Stomach (tissue), 8 donors: ENCODE measurements at regions not wholly inside any gene's neighbourhood (a gene's known extent, or its start where the extent isn't known, plus 50 kb on each side); places are given as distances from the start of the nearest gene placed in this dataset.

Experiments
- DNase-seq, 2 donors: peaks; one replicate each; pipeline versions ENCODE4 v3.0.0 to v3.0.0-alpha.2; 2013 to 2019
- H3K27ac ChIP-seq, 5 donors: fragments of 200-600 bp in 4 of 5; sonication (generic) in 4 of 5; one replicate each; pipeline ENCODE4 v1.5.1; 2013 to 2019; ENCODE audit warnings: mild to moderate bottlenecking in 1 of 5, moderate library complexity in 1 of 5
- H3K27me3 ChIP-seq, 3 donors: fragments of 200-600 bp; sonication (generic); one replicate each; pipeline ENCODE4 v1.5.1; 2017 to 2019; ENCODE audit warnings: mixed run types in 1 of 3
- H3K36me3 ChIP-seq, 4 donors: fragments of 200-600 bp; sonication (generic); 1 replicate in 3 of 4; 2 replicates in 1 of 4; pipeline ENCODE4 v1.5.1; 2016 to 2019
- H3K4me1 ChIP-seq, 4 donors: fragments of 200-600 bp; sonication (generic); one replicate each; pipeline ENCODE4 v1.5.1; 2016 to 2019
- H3K4me3 ChIP-seq, 4 donors: fragments of 200-600 bp; sonication (generic) in 3 of 4; one replicate each; pipeline ENCODE4 v1.5.1; 2016 to 2019; ENCODE audit warnings: mild to moderate bottlenecking in 1 of 4
- H3K9me3 ChIP-seq, 4 donors: fragments of 200-600 bp; sonication (generic); one replicate each; pipeline ENCODE4 v1.5.1; 2016 to 2019
- EP300 ChIP-seq: sonication (generic); formaldehyde crosslinking; IDR thresholded peaks from one replicate; pipeline ENCODE4 v1.6.1; 2017; ENCODE audit warnings: antibody characterized with exemption
- POLR2A ChIP-seq, 4 donors: fragments of 450-650 bp; IDR thresholded peaks; one replicate each; pipeline ENCODE4 v1.6.1; 2016; ENCODE audit warnings: antibody characterized with exemption in 4 of 4, control low read depth in 2 of 4, mild to moderate bottlenecking in 1 of 4, moderate library complexity in 1 of 4
- POLR2AphosphoS5 ChIP-seq, 3 donors: sonication (generic); formaldehyde crosslinking; IDR thresholded peaks; one replicate each; pipeline ENCODE4 v1.6.1; 2016; ENCODE audit warnings: antibody characterized with exemption in 3 of 3
- WGBS, 5 donors: extraction: QIAGEN DNeasy Blood & Tissue Kit in 3 of 5; methylation state at CpG; one replicate each; pipeline versions ENCODE4 v1.1.5 to v1.1.7; 2013 to 2018; 5-methylcytosine and 5-hydroxymethylcytosine counted together
- intact Hi-C: fragments of 100-400 bp; cut with DNase I; formaldehyde crosslinking; loops from one replicate; pipeline ENCODE4 v1.15.1; 2023; ENCODE audit warnings: low total_unique reads
- TF ChIP-seq, protein P1 (sequence below), 7 experiments: fragments of 450-650 bp in 4 of 7; fragments of 200-600 bp in 3 of 7; sonication (generic) in 3 of 7; IDR thresholded peaks; one replicate each; pipeline ENCODE4 v1.5.1; 2016 to 2019; ENCODE audit warnings: antibody characterized with exemption in 7 of 7, control low read depth in 2 of 7, mild to moderate bottlenecking in 1 of 7
- donor health status: healthy with polysubstance abuse.
- donor health status: Bipolar disorder and iron deficiency.
- donor health status: healthy.

DNA sequence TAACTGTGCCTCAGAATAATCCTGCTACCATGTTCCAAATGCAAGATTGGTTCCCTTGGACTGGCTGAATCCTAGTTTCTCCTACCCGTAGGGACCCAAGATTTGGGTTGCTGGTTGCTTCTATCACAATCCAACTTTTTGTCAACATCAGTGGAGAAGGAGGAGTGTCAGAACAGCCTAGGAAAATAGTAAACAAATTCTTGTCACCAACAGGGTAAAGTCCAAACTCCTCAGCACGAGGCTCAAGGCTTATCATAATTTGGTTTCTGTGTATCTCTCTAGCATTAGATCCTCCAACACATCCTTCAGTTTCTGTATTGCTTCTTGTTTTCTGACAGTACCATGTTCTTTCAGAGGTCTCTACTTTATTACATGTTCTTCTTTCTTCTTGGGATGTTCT is 370.2 kb upstream of the DAB1 start:
- TF ChIP-seq, protein P1, sequence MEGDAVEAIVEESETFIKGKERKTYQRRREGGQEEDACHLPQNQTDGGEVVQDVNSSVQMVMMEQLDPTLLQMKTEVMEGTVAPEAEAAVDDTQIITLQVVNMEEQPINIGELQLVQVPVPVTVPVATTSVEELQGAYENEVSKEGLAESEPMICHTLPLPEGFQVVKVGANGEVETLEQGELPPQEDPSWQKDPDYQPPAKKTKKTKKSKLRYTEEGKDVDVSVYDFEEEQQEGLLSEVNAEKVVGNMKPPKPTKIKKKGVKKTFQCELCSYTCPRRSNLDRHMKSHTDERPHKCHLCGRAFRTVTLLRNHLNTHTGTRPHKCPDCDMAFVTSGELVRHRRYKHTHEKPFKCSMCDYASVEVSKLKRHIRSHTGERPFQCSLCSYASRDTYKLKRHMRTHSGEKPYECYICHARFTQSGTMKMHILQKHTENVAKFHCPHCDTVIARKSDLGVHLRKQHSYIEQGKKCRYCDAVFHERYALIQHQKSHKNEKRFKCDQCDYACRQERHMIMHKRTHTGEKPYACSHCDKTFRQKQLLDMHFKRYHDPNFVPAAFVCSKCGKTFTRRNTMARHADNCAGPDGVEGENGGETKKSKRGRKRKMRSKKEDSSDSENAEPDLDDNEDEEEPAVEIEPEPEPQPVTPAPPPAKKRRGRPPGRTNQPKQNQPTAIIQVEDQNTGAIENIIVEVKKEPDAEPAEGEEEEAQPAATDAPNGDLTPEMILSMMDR (IDR thresholded peaks at IDR 0.05): no peak
- no peak for TF ChIP-seq POLR2A (IDR thresholded peaks at IDR 0.05)
- TF ChIP-seq POLR2AphosphoS5 (IDR thresholded peaks at IDR 0.05): no peak
- no peak for TF ChIP-seq EP300
- intact Hi-C loops: no loop called here
- Histone ChIP-seq H3K4me1 (no peaks in the 10 kb centered on the region), H3K27me3 (no peaks in the 10 kb centered on the region), H3K4me3 (no peak overlapping the region), H3K9me3 (no peaks in the 10 kb centered on the region), H3K36me3 (no peaks in the 10 kb centered on the region), H3K27ac (no peak overlapping the region)
- WGBS, 5 donors: 45 to 60% (median 53%) methylated on average over 2 of the region's 2 CpGs
- no peak for DNase-seq

DNA sequence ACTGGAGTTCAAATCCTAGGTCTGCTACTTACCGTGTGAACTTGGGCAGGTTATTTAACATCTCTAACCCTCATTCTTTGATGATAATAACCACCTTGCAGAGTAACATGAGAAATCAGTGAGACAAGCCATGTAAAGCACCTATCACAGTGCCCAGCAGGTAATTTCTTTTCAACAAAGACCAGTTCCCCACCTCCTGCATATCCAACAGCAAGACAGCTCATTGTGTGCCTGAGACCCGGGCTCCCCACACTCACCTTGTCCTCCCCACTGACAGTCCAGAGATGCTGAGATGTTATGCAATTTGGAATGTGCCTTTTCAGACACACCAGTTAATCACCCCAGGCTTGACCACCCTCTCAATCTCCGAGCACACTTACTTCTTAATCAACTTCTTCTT is 367.6 kb upstream of the DAB1 start:
- DNase-seq: no peak
- WGBS, 5 donors: 62 to 77% (median 73%) methylated on average over 3 of the region's 3 CpGs
- Histone ChIP-seq H3K4me3 (no peak overlapping the region), H3K27me3 (no peaks in the 10 kb centered on the region), H3K36me3 (no peaks in the 10 kb centered on the region), H3K9me3 (no peaks in the 10 kb centered on the region), H3K4me1 (no peaks in the 10 kb centered on the region), H3K27ac (no peak overlapping the region)
- intact Hi-C loops: no loop called here
- TF ChIP-seq POLR2A (IDR thresholded peaks at IDR 0.05) (no peak), EP300 (no peak), POLR2AphosphoS5 (IDR thresholded peaks at IDR 0.05) (no peak)
- TF ChIP-seq, protein P1 (IDR thresholded peaks at IDR 0.05): no peak

DNA sequence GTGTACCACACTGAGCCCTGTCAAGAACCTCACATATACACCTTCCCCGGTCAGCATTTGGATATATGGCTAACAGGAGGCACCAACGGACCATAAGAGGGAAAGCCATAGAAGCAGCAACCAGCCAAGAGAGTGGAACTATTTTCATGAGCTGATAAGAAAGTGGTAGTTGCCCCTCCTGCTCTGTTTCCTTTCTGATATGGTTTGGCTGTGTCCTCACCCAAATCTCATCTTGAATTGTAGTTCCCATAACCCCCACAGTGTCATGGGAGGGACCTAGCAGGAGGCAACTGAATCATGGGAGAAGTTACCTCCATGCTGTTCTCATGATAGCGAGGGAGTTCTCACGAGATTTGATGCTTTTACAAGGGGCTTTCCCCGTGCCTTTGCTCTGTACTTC is 366.1 kb upstream of the DAB1 start:
- Histone ChIP-seq H3K36me3 (no peaks in the 10 kb centered on the region), H3K4me1 (no peaks in the 10 kb centered on the region), H3K9me3 (no peaks in the 10 kb centered on the region), H3K27ac (no peak overlapping the region), H3K4me3 (no peak overlapping the region), H3K27me3 (no peaks in the 10 kb centered on the region)
- DNase-seq: no peak
- TF ChIP-seq POLR2AphosphoS5 (IDR thresholded peaks at IDR 0.05) (no peak), EP300 (no peak), POLR2A (IDR thresholded peaks at IDR 0.05) (no peak)
- TF ChIP-seq, protein P1 (IDR thresholded peaks at IDR 0.05): no peak
- 83 to 87% (median 85%) methylated on average over 5 of the region's 5 CpGs for WGBS, 5 donors
- intact Hi-C loops: no loop called here

DNA sequence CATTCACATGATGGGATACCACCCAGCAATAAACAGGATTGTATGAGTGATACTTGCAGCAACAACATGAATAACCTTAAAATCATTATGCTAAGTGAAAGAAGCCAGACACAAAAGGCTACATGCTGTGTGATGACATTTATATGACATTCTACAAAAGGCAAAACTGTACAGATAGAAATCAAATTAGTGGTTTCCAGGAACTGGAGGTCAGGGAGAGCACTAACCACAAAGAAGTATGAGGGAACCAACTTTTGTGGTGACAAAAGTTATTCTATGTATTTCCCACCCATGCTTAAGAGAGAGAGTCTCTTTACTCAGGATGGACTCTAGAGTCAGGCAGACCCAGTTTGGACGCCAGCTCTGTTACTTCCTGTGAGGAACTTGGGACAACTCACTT is 364.5 kb upstream of the DAB1 start:
- Histone ChIP-seq H3K4me1 (no peaks in the 10 kb centered on the region), H3K9me3 (no peaks in the 10 kb centered on the region), H3K4me3 (no peak overlapping the region), H3K27me3 (no peaks in the 10 kb centered on the region), H3K27ac (no peak overlapping the region), H3K36me3 (no peaks in the 10 kb centered on the region)
- WGBS, 5 donors: 42 to 76% (median 53%) methylated on average over 1 of the region's 1 CpG
- TF ChIP-seq, protein P1 (IDR thresholded peaks at IDR 0.05): no peak
- no peak for DNase-seq
- intact Hi-C loops: no loop called here

DNA sequence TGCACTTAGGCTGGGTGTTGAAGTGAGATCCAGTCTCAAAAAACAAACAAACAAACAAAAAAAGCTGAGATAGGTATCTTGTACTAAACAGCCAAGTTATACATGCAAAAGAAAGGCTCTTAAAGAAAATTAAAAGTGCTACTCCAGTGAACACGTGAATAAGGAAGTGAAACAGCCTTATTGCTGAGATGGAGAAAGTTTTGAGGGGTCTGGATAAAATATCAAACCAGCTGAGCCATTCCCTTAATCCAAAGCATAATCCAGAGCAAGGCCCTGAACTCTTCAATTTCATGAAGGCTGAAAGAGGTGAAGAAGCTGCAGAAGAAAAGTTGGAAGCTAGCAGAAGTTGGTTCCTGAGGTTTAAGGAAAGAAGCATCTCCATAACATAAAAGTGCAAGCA is 360.5 kb upstream of the DAB1 start:
- H3K4me1 ChIP-seq: no peaks in the 10 kb centered on the region
- no peak for TF ChIP-seq POLR2A (IDR thresholded peaks at IDR 0.05)
- no peak for TF ChIP-seq EP300
- no peak for TF ChIP-seq POLR2AphosphoS5 (IDR thresholded peaks at IDR 0.05)
- TF ChIP-seq, protein P1 (IDR thresholded peaks at IDR 0.05): no peak
- no peaks in the 10 kb centered on the region for H3K36me3 ChIP-seq
- no peak overlapping the region for H3K4me3 ChIP-seq
- H3K27me3 ChIP-seq: no peaks in the 10 kb centered on the region
- DNase-seq: no peak
- H3K9me3 ChIP-seq: no peaks in the 10 kb centered on the region
- WGBS, 5 donors: 55 to 76% (median 63%) methylated on average over 1 of the region's 1 CpG
- H3K27ac ChIP-seq: no peak overlapping the region
- intact Hi-C loops: no loop called here
